ENCODE measurements at regions not wholly inside any gene's neighbourhood (a gene's known extent, or its start where the extent isn't known, plus 50 kb on each side); places are given as distances from the start of the nearest gene placed in this dataset.

DNA sequence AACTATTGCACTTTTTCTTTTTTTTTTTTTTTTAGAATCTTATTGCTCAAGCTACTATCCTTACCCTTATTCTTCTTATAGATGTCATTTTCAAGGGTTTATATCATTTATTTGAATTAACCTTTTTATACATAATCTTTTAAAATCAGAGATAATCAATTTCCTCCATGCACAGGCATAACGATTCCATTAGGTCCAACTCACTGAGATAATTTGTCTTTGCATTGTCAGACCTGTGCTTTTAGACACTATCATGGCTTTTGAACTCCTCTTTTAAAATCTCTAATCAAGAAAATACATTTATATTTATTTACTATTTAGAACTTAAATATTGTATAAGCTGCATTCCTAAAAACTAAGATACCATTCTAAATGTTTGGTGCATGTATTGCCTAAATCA is 1454.9 kb downstream of the ZPLD1 start:
- no peak for DNase-seq (ENCODE audit: low read depth)

DNA sequence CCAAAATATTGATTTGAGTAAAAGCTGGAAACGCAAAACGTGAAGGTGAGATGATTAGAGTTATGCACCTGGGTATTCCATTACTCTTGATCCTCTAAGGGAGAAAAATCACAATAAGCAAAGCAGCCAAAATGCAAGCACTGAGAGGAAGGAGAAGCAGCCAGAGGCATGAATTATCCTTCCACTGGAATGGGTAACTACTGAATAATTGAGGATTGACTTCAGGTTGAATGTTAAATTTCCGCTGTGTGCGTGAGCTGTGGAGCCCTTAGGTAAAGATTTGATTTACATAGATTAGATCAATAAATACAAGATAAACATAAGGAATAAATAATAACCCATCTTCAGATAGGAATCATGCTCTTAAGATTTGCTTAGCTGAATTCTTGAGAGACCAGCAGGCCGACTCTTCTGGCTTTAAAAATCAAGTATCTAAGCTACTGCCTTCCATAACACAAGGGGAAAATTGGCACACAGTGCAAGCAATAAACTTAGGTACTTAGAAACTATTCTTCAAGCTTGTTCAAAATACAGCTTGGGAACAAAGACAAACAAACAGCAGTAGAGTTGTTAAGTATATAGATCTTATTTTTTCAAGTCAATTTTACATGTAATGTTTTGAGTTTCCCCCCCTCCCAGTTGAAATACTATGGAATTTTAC is 1459.5 kb downstream of the ZPLD1 start:
- no peak for DNase-seq (ENCODE audit: low read depth)

DNA sequence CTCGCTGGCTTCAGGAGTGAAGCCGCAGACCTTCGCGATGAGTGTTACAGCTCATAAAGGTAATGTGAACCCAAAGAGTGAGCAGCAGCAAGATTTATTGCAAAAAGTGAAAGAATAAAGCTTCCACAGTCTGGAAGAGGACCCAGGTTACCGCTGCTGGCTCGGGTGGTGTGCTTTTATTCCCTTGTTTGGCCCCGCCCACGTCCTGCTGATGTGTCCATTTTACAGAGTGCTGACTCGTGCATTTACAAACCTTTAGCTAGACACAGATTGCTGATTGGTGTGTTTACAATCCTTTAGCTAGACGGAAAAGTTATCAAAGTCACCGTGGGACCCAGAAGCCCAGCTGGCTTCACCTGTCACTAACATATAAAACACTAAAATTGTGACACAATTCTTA is 1464.5 kb downstream of the ZPLD1 start:
- DNase-seq (ENCODE audit: low read depth): no peak

DNA sequence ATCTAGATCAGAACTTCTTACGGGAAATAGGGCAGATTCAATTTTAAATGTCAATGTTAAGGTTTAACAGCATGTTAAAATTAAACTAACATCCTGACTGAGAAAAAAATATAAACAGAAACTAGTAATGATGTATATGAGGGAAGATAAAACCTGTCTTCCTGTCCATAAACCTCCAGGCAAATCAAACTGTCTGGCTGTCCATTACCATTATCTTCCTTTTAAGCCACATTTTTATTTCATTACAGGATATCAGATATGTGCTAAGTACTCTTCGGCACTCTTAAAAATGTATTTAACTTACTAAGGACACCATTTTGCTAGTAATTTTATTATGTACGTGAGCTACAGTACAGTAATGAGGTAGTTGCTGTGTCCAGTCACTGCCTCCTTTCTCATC is 1461.7 kb upstream of the ALCAM start:
- no peak for DNase-seq (ENCODE audit: low read depth)

DNA sequence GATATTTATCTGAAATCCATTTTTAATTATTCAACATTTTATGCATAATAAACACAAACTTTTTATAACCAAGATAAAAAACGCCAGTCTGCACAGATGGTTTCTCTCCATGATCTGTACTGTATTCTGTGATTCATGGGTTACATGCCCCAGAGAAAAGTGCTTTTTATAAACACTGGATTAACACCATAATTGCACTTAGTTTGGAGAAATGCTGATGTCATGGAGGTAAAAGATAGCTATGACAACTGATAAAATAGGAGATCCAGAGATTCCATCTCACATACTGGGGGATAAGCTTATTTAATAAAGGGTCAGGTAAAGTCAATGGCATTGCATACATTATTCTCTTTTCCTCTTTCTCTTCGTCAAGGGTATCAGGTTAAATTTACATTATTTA is 1460.4 kb upstream of the ALCAM start:
- DNase-seq (ENCODE audit: low read depth): no peak

DNA sequence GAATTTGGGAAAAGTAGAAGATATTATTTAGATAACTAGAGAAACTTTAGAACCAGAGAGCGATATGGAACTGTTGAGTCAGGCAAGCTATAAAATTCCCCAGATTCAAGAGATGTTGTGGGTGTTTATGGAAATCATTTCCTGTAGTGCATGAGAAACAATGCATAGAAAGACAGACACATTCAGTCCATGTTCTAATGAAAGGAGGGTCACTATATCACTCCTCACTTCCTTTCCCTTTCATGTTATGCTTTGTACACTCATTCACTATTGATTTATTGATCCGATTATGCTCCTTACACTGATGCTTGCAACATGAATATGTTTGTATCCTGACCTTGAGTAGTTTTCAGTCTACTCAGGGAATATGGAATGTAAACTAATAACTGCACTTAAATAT is 1459.9 kb upstream of the ALCAM start:
- no peak for DNase-seq (ENCODE audit: low read depth)

DNA sequence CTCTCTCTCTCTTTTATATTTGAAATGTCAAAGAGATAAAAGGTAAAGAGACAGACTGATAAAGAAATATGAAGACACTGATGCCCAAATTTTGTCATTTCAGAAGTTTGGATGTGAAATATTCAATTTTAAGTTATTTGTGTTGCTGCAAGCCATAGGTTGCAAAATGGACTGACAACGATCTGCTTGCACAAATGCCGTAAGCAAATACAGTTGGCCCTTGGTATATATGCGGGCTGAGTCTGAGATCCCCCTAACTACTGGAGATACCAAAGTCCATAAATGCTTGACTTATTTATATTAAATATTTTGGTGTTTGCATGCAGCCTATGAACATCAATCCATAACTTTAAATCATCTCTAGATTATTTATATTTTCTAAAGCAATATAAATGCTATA is 1459.1 kb upstream of the ALCAM start:
- DNase-seq (ENCODE audit: low read depth): no peak

DNA sequence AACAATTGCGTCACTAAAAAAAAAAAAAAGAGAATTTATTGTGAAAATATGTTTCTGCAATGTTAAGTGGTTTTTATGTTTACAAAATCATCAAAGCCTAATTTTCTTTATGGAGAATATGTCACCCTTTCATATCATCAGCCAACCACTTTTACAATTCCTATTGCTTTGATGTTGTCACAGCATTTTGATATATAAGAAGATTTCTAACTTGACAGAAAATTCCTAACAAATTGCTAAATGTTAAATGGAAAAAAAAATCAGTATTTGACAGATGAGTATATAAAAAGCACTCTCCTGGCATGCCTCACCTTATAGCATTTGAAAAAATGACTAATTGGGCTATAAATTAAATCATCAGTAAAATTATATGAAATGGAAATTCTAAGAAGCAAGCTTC is 1457.3 kb upstream of the ALCAM start:
- DNase-seq (ENCODE audit: low read depth): no peak

DNA sequence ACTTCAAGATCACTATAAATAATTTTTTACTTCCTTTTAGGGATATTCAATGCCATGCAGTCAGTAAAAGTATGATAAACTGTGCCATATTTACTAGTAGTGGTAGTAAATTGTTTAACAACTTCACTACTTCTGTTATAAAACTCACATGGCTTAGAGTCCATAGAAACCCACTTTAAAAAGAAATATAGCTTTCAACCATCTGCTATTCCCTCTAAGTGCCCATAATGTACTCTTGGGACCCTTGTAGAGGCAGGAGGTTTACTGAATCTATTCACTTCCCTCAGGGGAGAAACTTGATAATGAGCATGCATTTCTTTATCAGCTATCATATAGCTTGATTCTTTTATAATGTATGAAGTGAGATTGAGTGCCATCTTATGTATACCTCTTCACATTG is 1448.4 kb upstream of the ALCAM start:
- DNase-seq (ENCODE audit: low read depth): no peak

DNA sequence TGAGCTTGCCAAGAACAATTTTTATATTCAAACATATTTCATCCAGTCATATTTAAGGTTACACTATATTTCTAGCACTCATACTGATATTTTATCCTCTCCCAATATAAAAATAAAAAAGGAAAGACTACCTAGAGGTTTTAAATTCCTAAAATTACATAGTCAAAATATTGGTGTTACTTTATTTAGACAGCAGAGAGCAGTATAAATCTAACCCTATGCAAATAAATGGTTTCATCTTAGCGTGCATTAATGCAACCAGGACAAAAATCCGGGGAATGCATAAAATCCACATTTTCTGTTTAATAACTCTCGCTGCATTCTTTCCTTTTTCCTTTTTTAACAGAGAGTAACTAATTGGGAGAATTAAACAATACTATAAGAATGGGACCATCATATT is 1447.4 kb upstream of the ALCAM start:
- no peak for DNase-seq (ENCODE audit: low read depth)

DNA sequence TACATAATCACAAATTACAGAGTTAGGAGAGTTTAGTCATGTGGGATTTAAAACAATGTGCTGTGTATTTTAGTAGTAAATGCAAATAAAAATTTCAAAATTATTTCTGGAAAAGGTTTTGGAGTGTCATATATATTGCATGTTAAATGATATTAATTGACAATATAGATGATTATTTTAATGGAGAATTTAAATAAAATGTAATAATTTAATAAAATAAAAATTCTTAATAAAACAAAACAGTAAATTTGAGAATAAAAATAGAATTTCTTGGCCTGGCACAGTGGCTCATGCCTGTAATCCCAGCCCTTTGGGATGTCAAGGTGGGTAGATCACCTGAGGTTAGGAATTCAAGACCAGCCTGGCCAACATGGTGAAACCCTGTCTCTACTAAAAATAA is 1442.8 kb upstream of the ALCAM start:
- no peak for DNase-seq (ENCODE audit: low read depth)

DNA sequence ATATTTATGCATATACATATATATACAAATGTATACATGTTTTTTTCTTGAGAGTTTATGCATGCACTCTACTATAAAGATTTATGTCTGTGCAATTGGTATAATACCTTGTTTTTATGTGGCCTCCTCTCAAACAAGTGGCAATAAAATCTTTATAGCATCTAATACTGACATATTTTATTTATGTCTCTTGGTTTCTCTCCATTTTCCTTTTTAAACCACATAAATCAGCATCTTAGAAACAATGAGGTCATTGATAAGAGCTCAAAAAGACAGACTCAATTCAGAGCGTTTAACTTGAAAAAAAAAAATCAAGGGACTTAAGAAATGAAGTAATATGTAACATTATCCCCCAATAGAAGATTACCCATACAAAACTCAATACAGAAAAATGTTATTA is 1442.2 kb upstream of the ALCAM start:
- DNase-seq (ENCODE audit: low read depth): no peak

DNA sequence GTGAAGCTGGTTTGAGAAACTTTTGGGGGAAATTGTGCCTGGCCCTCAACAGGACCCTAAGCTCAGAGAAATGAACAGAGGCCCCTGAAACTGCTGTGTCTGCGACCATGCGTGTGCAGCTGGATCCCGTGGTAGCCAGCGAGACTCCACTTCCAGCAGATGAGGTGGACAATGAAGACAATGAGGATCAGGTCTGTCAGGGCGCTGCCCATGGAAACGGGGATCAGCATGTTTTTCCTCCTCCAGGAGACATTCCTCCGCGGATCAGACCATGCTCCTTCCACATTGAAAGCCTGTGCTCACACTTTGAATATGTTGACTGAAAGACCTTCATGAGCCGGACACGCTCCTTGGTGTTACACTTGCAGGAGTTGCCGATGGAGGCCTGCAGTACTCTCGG is 1439.8 kb upstream of the ALCAM start:
- no peak for DNase-seq (ENCODE audit: low read depth)

DNA sequence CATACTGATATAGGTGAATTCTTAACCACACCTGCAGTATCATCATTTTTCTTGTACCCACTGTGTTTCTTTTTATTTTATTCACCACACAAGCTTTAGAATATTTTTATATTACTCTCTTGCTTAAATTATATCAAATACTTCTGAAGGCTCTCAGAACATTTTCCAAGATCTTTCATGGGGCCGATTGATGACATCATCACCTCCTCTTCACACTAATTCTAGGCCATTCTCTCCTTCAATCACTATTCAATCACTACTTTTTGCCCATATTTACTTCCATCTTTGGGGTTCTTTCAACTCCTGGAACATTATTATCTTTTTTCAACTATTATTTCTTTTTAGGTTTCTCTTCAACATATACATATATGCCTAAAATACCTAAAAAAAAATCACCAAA is 1438.8 kb upstream of the ALCAM start:
- DNase-seq (ENCODE audit: low read depth): no peak

DNA sequence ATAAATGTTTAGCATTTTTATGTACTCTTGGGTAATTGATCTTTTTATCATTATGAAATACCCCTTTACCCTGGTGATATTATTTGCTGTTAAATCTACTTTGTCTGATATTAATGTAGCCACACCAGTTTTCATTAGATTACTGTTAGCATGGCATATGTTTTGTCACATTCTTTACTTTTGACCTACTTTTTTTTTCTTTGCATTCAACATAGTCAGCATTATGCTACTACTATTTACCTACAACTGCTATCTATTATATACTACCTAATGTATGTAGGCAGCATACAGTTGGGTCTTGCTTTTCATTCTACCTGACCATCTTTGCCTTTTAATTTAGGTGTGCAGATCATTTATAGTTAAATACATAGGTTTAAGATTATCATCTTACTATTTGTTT is 1429.6 kb upstream of the ALCAM start:
- no peak for DNase-seq (ENCODE audit: low read depth)

DNA sequence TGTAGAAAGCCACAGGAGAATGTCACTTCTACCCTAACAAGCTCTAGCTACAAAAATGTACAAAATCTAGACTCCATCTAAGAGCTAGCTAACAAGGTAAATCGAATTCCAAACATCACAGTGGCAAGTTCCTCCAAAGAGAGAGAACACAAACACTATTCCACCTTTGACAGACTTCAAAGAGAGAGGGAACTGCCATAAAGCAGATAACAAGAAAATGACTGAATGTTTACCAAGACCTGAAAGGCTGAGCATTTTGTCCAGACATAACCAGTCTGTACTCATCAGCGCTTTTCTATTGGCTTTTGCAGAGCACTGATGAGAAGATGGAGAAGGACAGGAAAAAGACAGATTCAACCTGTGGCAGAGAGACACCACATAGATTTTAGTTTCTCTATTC is 1419.6 kb upstream of the ALCAM start:
- no peak for DNase-seq (ENCODE audit: low read depth)

DNA sequence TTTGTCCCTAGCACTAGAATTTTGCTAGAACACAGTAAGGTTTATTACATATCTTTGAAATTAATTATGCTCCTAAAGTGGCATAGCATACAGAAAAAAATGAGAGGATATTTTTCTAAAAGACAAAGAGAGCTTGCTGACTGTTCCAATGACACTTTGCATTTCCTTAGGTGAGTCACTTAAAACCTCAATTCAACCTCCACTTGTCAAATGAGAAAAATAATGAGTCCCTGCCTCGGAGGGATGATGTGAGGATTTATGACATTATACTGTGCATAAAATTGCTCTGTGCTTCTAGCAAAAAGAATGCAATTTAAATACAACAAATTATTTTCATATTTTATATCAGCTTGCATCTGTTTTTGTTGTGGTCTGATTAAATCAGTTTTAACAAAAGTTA is 1417.0 kb upstream of the ALCAM start:
- peak; percentile 25 for DNase-seq (ENCODE audit: low read depth)

DNA sequence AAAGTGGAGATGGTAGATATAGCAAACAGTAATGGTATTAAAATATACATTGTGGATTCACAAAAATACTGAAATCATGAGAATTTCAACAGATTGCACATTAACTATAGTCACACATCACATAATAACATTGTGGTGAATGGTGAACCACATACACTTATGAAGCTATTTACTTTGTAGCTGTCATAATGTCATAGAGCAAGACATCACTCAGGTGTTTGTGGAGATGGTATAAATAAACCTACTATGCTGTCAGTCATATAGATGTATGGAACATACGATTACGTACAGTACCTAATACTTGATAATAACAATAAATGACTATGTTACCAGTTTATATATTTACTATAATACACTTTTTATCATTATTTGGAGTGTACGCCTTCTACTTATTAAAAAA is 1416.0 kb upstream of the ALCAM start:
- no peak for DNase-seq (ENCODE audit: low read depth)

DNA sequence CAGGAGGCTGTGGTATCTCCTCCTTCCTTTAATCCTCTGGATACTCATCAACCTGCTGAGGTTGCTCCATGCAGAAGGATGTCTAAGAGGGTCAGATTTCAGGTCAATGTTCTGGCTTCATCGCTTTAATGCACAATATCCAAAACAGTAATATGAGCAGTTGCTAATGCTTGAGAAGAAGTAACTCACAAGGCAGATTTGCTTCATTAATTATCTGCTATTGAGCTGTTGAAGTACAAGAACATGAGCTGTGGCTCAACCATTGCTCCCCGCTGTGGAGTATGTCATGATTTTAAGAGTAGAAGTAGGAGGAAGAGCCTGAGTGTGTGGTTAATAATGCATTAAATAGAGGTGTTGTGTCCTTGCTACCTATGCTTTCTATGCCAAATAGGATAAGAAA is 1412.9 kb upstream of the ALCAM start:
- DNase-seq (ENCODE audit: low read depth): peak; percentile 29

DNA sequence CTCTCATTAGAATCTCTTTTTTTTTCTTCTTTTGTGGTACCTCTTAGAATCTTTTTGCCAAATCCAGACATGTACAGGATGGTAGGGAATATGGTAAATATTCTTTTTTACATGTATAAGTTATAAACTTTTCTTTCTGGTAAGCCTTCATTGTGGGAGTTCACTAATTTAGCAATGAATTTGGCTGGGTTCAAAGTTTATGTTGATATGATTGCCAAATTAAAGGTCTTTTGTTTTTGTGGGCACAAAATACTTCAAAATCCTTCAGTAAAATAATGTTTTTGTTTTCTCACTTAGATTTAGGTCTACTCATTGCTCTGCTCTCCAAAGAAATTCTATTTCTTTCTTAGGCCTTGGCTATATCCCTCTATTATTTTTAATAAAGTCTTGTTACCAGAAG is 1405.9 kb upstream of the ALCAM start:
- no peak for DNase-seq (ENCODE audit: low read depth)

DNA sequence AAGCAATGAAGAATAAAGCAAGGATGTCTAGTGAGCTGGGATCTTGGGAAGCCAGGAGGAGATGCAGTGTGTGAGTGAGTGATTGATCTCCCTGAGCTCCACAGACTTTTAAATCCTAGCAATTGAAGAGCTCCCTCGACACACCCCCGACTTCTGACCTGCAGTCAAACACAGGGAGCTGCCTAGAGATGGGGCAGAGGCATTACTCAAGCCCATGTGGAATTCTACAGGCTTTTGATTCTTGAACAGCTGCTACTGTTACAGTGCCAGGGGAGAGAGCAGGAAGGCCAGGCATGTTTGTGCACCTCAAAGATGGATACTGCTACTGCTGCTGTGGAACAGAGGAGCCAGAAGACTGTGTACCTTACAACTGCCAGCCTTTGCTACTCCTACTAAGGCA is 1403.1 kb upstream of the ALCAM start:
- DNase-seq (ENCODE audit: low read depth): no peak

DNA sequence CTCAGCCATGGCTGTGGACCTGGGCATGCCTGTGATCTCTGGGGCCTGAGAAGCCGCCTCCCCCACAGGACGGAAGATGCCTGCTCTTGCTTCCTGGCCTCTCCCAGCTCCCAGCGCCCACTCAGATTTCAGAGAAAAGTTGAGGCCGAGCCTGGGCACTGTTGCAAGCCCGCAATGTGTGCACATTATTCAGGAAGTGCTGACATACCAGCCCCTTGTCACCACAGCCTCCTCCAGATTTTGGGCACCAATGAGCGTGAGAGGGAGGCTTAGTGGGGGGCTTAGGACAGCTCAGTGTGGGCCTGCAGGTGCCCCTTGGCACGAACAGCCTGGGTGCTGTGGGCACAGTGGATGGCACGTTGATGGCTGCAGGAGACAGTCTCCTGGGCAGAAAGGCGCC is 1400.9 kb upstream of the ALCAM start:
- no peak for DNase-seq (ENCODE audit: low read depth)

DNA sequence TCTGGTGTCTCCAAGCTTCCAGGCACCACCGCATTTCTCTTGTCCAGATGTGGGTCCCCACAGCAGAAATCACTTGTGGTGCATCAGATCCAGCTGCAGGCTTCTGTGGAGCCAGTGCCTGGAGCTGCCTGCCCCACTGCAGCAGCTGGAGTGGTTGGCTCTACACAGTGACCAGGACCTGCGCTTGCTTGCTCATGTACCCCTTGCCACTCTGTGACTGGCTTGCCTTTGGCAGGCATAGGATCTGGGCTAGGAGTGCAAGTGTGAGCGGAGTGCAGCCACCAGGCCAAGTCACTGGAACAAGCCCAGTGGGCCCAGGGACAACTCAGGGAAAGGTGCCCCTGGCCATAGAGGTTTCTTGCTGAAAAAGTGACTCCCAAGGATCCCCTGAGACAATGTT is 1400.0 kb upstream of the ALCAM start:
- no peak for DNase-seq (ENCODE audit: low read depth)

DNA sequence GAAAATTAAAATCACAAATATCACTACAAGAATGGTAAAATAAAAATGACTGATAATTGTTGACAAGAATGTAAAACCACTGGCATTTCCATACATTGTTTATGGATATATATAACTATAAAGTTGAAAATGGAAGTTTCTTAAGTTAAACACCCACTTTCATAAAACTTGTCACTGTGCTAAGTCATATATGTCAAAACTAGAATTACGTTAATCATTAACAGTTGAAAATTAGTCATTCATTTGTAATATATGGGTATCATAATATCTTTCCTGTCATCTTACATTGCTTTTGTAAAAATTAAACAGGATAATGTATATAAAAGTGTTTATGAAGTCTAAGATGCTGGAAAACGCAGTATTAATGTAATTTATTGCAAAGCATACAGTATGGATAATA is 1398.6 kb upstream of the ALCAM start:
- no peak for DNase-seq (ENCODE audit: low read depth)

DNA sequence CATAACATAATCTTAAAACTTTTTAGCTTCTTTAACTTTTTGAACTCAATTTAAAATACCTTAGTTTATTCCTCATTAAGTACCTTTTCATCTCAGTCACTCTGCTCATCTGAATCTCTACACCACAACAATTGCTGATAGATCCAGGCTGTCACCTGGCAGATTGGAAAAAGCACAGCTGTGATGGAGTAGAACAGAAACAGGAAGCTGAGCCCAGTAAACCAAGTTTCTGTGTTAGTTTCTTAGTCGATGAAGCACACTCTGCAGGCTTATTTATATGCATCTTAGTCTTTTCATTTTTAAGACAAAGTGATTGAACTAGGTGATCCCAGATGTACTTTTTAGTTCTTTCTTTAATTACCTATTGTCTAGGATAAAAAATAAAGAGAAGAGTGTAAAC is 1398.0 kb upstream of the ALCAM start:
- no peak for DNase-seq (ENCODE audit: low read depth)
